Activated CD4-positive, alpha-beta T cell treated with anti-CD3 and anti-CD28 coated beads for 24 hours (primary cell): ENCODE measurements at regions not wholly inside any gene's neighbourhood (a gene's known extent, or its start where the extent isn't known, plus 50 kb on each side); places are given as distances from the start of the nearest gene placed in this dataset.
A peak's percentile ranks its signal among the peaks of the same experiment; 100 is the strongest.

Source experiments
- DNase-seq, 2 donors: peaks; one replicate each; pipeline ENCODE4 v3.0.0-alpha.2; 2020; ENCODE audit warnings: low read depth in 2 of 2

GRCh38 chr12:89101440-89101839, 250.9 kb downstream of the DUSP6 start:
- no peak for DNase-seq

- DNase-seq, result no peak
These were observed 253.7 kb downstream of the DUSP6 start for GRCh38 chr12:89098441-89099112.

- DNase-seq, result peak in 1 of 2 donors; percentile 6
These were observed 260.0 kb downstream of the DUSP6 start for GRCh38 chr12:89092297-89092696.

GRCh38 chr12:89091293-89091841, 260.9 kb downstream of the DUSP6 start:
- no peak for DNase-seq

- DNase-seq, result no peak
These were observed 263.0 kb downstream of the DUSP6 start for GRCh38 chr12:89089264-89089663.

- no peak for DNase-seq
These were observed 264.4 kb downstream of the DUSP6 start for GRCh38 chr12:89087876-89088275.

GRCh38 chr12:89087149-89087825, 265.0 kb downstream of the DUSP6 start:
- DNase-seq, result no peak

- no peak for DNase-seq
These were observed 266.9 kb downstream of the DUSP6 start for GRCh38 chr12:89085421-89085820.

- DNase-seq, result no peak
These were observed 267.6 kb downstream of the DUSP6 start for GRCh38 chr12:89084751-89085150.

GRCh38 chr12:89083491-89083890, 268.8 kb downstream of the DUSP6 start:
- DNase-seq, result no peak

GRCh38 chr12:89082370-89082753, 269.9 kb downstream of the DUSP6 start:
- DNase-seq, result no peak

GRCh38 chr12:89081719-89082369, 270.5 kb downstream of the DUSP6 start:
- DNase-seq, result no peak

- no peak for DNase-seq
These were observed 271.4 kb downstream of the DUSP6 start for GRCh38 chr12:89080793-89081465.

- DNase-seq, result no peak
These were observed 276.3 kb downstream of the DUSP6 start for GRCh38 chr12:89075880-89076540.

- no peak for DNase-seq
These were observed 278.6 kb downstream of the DUSP6 start for GRCh38 chr12:89073659-89074058.

GRCh38 chr12:89073027-89073398, 279.3 kb downstream of the DUSP6 start:
- DNase-seq, result no peak

GRCh38 chr12:89072294-89073026, 279.8 kb downstream of the DUSP6 start:
- no peak for DNase-seq

GRCh38 chr12:89070603-89071002, 281.7 kb downstream of the DUSP6 start:
- DNase-seq, result no peak

- DNase-seq, result no peak
These were observed 282.9 kb downstream of the DUSP6 start for GRCh38 chr12:89069431-89069830.

- no peak for DNase-seq
These were observed 284.7 kb downstream of the DUSP6 start for GRCh38 chr12:89067421-89068187.
